Astrocyte (in vitro differentiated cells and primary cell): ENCODE measurements at regions not wholly inside any gene's neighbourhood (a gene's known extent, or its start where the extent isn't known, plus 50 kb on each side); places are given as distances from the start of the nearest gene placed in this dataset.

ENCODE experiments used
- DNase-seq: peaks from one replicate; pipeline ENCODE4 v3.0.0-alpha.2; 2010; ENCODE audit warnings: low read depth
- FAIRE-seq: peaks from 2 replicates; lab custom pipeline; 2011; peaks lifted over from hg19 to GRCh38; lab: Jason Lieb, UNC
- H2AFZ ChIP-seq: 2 replicates; pipeline ENCODE4 v1.6.0; 2012; ENCODE audit warnings: low read depth, low read length, inconsistent platforms
- H3K27ac ChIP-seq: 2 replicates; pipeline ENCODE4 v1.5.1; 2011; ENCODE audit warnings: low read depth, low read length, inconsistent platforms
- H3K27me3 ChIP-seq: 2 replicates; pipeline ENCODE4 v1.6.0; 2011; ENCODE audit warnings: low read length, inconsistent platforms; ENCODE audit not compliant: insufficient read depth
- H3K36me3 ChIP-seq: 2 replicates; pipeline ENCODE4 v1.5.1; 2011; ENCODE audit warnings: low read length, inconsistent platforms; ENCODE audit not compliant: insufficient read depth
- H3K4me1 ChIP-seq: 2 replicates; pipeline ENCODE4 v1.5.1; 2011; ENCODE audit warnings: low read length, inconsistent platforms; ENCODE audit not compliant: insufficient read depth
- H3K4me2 ChIP-seq: 2 replicates; pipeline ENCODE4 v1.6.0; 2012; ENCODE audit warnings: low read length, inconsistent platforms
- H3K4me3 ChIP-seq: 2 replicates; pipeline ENCODE4 v1.5.1; 2011; ENCODE audit warnings: low read depth, mild to moderate bottlenecking, low read length, inconsistent platforms; ENCODE audit not compliant: insufficient read depth
- H3K79me2 ChIP-seq: 2 replicates; pipeline ENCODE4 v1.6.0; 2012; ENCODE audit warnings: mild to moderate bottlenecking, low read length, inconsistent platforms; ENCODE audit not compliant: insufficient read depth
- H3K9ac ChIP-seq: 2 replicates; pipeline ENCODE4 v1.6.0; 2012; ENCODE audit warnings: mild to moderate bottlenecking, low read length, inconsistent platforms
- H3K9me3 ChIP-seq: 2 replicates; pipeline ENCODE4 v1.5.1; 2012; ENCODE audit warnings: low read depth, mild to moderate bottlenecking, low read length, inconsistent platforms; ENCODE audit not compliant: insufficient read depth
- H4K20me1 ChIP-seq: 2 replicates; pipeline ENCODE4 v1.6.0; 2012; ENCODE audit warnings: low read length, inconsistent platforms; ENCODE audit not compliant: insufficient read depth
- H3K27ac Mint-ChIP-seq: one replicate; pipeline ENCODE4 v1.8.0; 2021; ENCODE audit warnings: mild to moderate bottlenecking, mixed read lengths; ENCODE audit not compliant: unreplicated experiment
- H3K27me3 Mint-ChIP-seq: one replicate; pipeline ENCODE4 v1.8.0; 2021; ENCODE audit warnings: low read depth, mixed read lengths; ENCODE audit not compliant: unreplicated experiment
- H3K36me3 Mint-ChIP-seq: one replicate; pipeline ENCODE4 v1.8.0; 2021; ENCODE audit warnings: low read depth, mixed read lengths; ENCODE audit not compliant: unreplicated experiment
- H3K4me1 Mint-ChIP-seq: one replicate; pipeline ENCODE4 v1.8.0; 2021; ENCODE audit warnings: low read depth, mixed read lengths; ENCODE audit not compliant: unreplicated experiment
- H3K4me3 Mint-ChIP-seq: one replicate; pipeline ENCODE4 v1.8.0; 2021; ENCODE audit warnings: mild to moderate bottlenecking, moderate library complexity, mixed read lengths; ENCODE audit not compliant: unreplicated experiment
- H3K9me3 Mint-ChIP-seq: one replicate; pipeline ENCODE4 v1.8.0; 2021; ENCODE audit warnings: mild to moderate bottlenecking, mixed read lengths; ENCODE audit not compliant: unreplicated experiment
- EZH2 ChIP-seq: IDR thresholded peaks from 2 replicates; pipeline ENCODE4 v1.6.1; 2012; ENCODE audit warnings: mild to moderate bottlenecking, low read length, inconsistent platforms; ENCODE audit not compliant: insufficient read depth
- TF ChIP-seq, protein P1 (sequence below): IDR thresholded peaks from 2 replicates; pipeline ENCODE4 v1.5.1; 2011; ENCODE audit warnings: low read depth, mild to moderate bottlenecking, inconsistent platforms, low read length, moderate library complexity; ENCODE audit not compliant: insufficient read depth

DNA sequence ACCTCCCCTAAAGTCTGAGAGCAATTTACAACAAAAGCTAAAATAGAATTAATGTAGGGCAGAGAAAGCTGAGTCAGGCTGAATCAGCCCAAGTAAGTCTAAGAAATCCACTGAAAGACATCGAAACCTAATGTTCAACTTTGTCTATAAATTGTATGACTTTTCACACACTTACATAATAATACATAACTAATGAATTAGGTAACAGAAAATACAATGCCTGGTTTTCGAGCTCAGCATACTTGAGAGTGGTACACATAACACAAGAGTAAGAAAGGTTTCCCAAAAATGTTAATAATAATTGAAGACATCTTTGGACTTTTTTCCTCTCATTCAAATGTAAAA lies 55.3 kb upstream of the VGLL4 start:
- H3K4me2 ChIP-seq, result peak overlapping the region; percentile 30
- peak overlapping the region; percentile 40 for H3K9ac ChIP-seq
- peak overlapping the region; percentile 35 for H3K4me3 Mint-ChIP-seq
- peak; percentile 58 for FAIRE-seq
- no peak overlapping the region for H3K4me3 ChIP-seq
- peak overlapping the region; percentile 43 for H3K27ac ChIP-seq
- TF ChIP-seq, protein P1, sequence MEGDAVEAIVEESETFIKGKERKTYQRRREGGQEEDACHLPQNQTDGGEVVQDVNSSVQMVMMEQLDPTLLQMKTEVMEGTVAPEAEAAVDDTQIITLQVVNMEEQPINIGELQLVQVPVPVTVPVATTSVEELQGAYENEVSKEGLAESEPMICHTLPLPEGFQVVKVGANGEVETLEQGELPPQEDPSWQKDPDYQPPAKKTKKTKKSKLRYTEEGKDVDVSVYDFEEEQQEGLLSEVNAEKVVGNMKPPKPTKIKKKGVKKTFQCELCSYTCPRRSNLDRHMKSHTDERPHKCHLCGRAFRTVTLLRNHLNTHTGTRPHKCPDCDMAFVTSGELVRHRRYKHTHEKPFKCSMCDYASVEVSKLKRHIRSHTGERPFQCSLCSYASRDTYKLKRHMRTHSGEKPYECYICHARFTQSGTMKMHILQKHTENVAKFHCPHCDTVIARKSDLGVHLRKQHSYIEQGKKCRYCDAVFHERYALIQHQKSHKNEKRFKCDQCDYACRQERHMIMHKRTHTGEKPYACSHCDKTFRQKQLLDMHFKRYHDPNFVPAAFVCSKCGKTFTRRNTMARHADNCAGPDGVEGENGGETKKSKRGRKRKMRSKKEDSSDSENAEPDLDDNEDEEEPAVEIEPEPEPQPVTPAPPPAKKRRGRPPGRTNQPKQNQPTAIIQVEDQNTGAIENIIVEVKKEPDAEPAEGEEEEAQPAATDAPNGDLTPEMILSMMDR, result no peak
- TF ChIP-seq EZH2, result no peak
- peaks cover 14% of the 10 kb centered on the region for H3K4me1 Mint-ChIP-seq
- H3K27ac Mint-ChIP-seq, result peak overlapping the region; percentile 85
- no peaks in the 10 kb centered on the region for H3K27me3 ChIP-seq
- H3K4me1 ChIP-seq, result no peaks in the 10 kb centered on the region
- H3K9me3 Mint-ChIP-seq, result peaks cover 2% of the 10 kb centered on the region
- H3K27me3 Mint-ChIP-seq, result no peaks in the 10 kb centered on the region
- no peaks in the 10 kb centered on the region for H3K9me3 ChIP-seq
- H2AFZ ChIP-seq, result no peak overlapping the region
- H4K20me1 ChIP-seq, result no peaks in the 10 kb centered on the region
- no peaks in the 10 kb centered on the region for H3K36me3 ChIP-seq
- H3K79me2 ChIP-seq, result no peaks in the 10 kb centered on the region
- peak; percentile 68 for DNase-seq
- peaks cover 13% of the 10 kb centered on the region for H3K36me3 Mint-ChIP-seq

DNA sequence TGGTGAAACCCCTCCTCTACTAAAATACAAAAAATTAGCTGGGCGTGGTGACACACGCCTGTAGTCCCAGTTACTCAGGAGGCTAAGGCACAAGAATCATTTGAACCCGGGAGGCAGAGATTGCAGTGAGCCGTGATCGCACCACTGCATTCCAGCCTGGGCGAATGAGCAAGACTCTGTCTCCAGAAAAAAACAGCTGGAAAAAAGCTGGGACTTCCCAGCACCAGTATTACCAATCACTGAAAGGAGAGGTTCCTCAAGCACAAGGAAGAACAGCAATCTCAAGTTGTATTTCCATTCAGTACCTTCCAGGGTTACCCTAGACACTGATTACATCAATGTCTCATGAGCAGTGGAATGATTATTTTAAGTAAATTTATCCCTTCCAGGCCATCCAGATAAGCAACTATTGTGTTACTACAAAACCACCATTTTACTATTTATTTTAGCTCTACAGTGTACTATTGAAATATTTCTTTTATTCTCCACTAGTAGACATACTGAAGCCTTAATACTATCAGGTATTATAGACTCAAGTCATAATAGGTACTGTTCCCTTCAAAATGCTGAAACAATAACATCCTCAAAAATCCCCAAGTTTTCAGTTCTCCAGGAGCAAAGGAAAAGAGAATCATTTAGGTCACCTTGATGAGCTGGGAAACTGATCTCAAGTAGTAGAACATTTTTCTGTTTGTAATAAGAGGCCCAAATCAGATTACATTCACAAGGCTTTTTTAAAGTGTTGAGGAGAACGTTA lies 54.8 kb upstream of the VGLL4 start:
- Mint-ChIP-seq H3K27me3 (no peaks in the 10 kb centered on the region), H3K9me3 (peaks cover 2% of the 10 kb centered on the region), H3K27ac (peak overlapping the region; percentile 85), H3K36me3 (peaks cover 13% of the 10 kb centered on the region), H3K4me3 (peak overlapping the region; percentile 35), H3K4me1 (peaks cover 14% of the 10 kb centered on the region)
- Histone ChIP-seq H3K36me3 (no peaks in the 10 kb centered on the region), H3K9me3 (no peaks in the 10 kb centered on the region), H3K27me3 (no peaks in the 10 kb centered on the region), H3K27ac (peak overlapping the region; percentile 43), H3K4me1 (no peaks in the 10 kb centered on the region), H2AFZ (no peak overlapping the region), H3K9ac (peak overlapping the region; percentile 40), H3K4me2 (peak overlapping the region; percentile 30), H3K79me2 (no peaks in the 10 kb centered on the region), H3K4me3 (no peak overlapping the region), H4K20me1 (no peaks in the 10 kb centered on the region)
- TF ChIP-seq, protein P1, result no peak
- no peak for TF ChIP-seq EZH2
- DNase-seq (no peak), FAIRE-seq (no peak)

DNA sequence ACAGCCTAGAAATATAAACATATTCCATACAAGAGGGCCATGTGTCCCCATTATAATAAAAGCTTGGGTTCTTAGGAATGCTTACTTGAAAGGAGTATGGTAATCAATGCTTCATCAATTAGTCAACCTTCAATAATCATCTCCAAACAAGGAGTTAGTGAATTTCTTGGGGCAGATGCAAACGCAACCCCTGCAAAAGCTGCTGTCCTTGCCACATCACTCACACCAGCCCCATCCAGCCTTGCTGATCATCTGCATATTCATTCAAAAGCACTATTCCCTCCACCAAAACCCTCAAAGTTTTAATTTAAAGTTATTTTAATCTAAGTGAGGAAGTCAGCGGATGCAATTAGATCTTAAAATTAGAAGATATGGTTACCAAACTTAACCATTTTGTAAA lies 54.0 kb upstream of the VGLL4 start:
- TF ChIP-seq EZH2, result no peak
- TF ChIP-seq, protein P1, result no peak
- no peak for DNase-seq
- Histone ChIP-seq H3K79me2 (no peaks in the 10 kb centered on the region), H3K4me1 (no peaks in the 10 kb centered on the region), H4K20me1 (no peaks in the 10 kb centered on the region), H2AFZ (no peak overlapping the region), H3K4me2 (no peak overlapping the region), H3K27ac (no peak overlapping the region), H3K9ac (no peak overlapping the region), H3K36me3 (no peaks in the 10 kb centered on the region), H3K9me3 (no peaks in the 10 kb centered on the region), H3K4me3 (no peak overlapping the region), H3K27me3 (no peaks in the 10 kb centered on the region)
- Mint-ChIP-seq H3K27me3 (no peaks in the 10 kb centered on the region), H3K27ac (no peak overlapping the region), H3K4me3 (no peak overlapping the region), H3K9me3 (peaks cover 2% of the 10 kb centered on the region), H3K4me1 (peaks cover 14% of the 10 kb centered on the region), H3K36me3 (peaks cover 15% of the 10 kb centered on the region)
- FAIRE-seq, result no peak
